ENCODE measurements at regions not wholly inside any gene's neighbourhood (a gene's known extent, or its start where the extent isn't known, plus 50 kb on each side); places are given as distances from the start of the nearest gene placed in this dataset.

DNA sequence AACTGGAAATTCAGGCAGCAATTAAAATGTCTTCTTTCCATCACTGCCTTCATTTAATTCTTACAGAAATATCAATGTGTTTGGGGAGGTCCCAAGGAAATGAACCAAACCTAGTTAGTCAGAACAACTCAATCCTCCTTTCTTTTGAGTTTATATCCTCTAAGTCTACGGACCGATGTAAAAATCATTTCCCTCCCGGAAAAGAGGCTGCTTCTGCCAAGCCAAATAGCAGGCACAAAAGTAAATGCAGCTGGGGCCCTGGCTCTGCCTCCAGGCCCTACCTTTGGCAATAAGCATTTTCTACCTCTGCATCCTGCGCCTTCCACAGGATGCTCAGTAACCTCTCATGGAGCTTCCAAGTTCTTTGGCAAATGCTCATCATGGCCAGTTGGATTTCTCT lies 122.5 kb upstream of the COL8A1 start:
- no peak for TF ChIP-seq EP300 (conservative IDR thresholded peaks at IDR 0.05; ENCODE audit: poor library complexity, severe bottlenecking)
- TF ChIP-seq, protein P1, sequence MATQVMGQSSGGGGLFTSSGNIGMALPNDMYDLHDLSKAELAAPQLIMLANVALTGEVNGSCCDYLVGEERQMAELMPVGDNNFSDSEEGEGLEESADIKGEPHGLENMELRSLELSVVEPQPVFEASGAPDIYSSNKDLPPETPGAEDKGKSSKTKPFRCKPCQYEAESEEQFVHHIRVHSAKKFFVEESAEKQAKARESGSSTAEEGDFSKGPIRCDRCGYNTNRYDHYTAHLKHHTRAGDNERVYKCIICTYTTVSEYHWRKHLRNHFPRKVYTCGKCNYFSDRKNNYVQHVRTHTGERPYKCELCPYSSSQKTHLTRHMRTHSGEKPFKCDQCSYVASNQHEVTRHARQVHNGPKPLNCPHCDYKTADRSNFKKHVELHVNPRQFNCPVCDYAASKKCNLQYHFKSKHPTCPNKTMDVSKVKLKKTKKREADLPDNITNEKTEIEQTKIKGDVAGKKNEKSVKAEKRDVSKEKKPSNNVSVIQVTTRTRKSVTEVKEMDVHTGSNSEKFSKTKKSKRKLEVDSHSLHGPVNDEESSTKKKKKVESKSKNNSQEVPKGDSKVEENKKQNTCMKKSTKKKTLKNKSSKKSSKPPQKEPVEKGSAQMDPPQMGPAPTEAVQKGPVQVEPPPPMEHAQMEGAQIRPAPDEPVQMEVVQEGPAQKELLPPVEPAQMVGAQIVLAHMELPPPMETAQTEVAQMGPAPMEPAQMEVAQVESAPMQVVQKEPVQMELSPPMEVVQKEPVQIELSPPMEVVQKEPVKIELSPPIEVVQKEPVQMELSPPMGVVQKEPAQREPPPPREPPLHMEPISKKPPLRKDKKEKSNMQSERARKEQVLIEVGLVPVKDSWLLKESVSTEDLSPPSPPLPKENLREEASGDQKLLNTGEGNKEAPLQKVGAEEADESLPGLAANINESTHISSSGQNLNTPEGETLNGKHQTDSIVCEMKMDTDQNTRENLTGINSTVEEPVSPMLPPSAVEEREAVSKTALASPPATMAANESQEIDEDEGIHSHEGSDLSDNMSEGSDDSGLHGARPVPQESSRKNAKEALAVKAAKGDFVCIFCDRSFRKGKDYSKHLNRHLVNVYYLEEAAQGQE (IDR thresholded peaks at IDR 0.05; ENCODE audit: borderline replicate concordance): no peak

Data from neural cell (in vitro differentiated cells).